CD4-positive, alpha-beta memory T cell (primary cell): ENCODE measurements at regions not wholly inside any gene's neighbourhood (a gene's known extent, or its start where the extent isn't known, plus 50 kb on each side); places are given as distances from the start of the nearest gene placed in this dataset.
A peak's percentile ranks its signal among the peaks of the same experiment; 100 is the strongest.

Source experiments
- CTCF ChIA-PET: fragments of 350-600 bp; sonication (Branson Sonifier 250); formaldehyde crosslinking; loops from one replicate; lab custom pipeline; 2021; ENCODE audit warnings: inconsistent platforms; ENCODE audit not compliant: partially characterized antibody; lab: Charles Lee
- POLR2A ChIA-PET: fragments of 350-600 bp; sonication (Branson Sonifier 250); formaldehyde crosslinking; loops from one replicate; lab custom pipeline; 2021; ENCODE audit not compliant: partially characterized antibody; lab: Charles Lee
- DNase-seq, 5 donors: peaks; one replicate each; pipeline versions ENCODE4 v3.0.0 to v3.0.0-alpha.2; 2020 to 2022; ENCODE audit warnings: mixed read lengths in 1 of 5
- H3K27ac ChIP-seq: one replicate; pipeline ENCODE4 v1.7.0; 2013; ENCODE audit warnings: low read depth, low read length
- H3K27me3 ChIP-seq: 2 replicates; pipeline ENCODE4 v1.7.0; 2013; ENCODE audit warnings: mild to moderate bottlenecking, low read length, moderate library complexity; ENCODE audit not compliant: insufficient read depth
- H3K36me3 ChIP-seq: 2 replicates; pipeline ENCODE4 v1.7.0; 2013; ENCODE audit warnings: mild to moderate bottlenecking, low read length, moderate library complexity; ENCODE audit not compliant: insufficient read depth
- H3K4me1 ChIP-seq: 2 replicates; pipeline ENCODE4 v1.7.0; 2013; ENCODE audit warnings: mild to moderate bottlenecking, low read length, moderate library complexity; ENCODE audit not compliant: insufficient read depth
- H3K4me3 ChIP-seq, 2 donors: one replicate each; pipeline ENCODE4 v1.7.0; 2013; ENCODE audit warnings: low read length in 2 of 2, mild to moderate bottlenecking in 1 of 2
- H3K9me3 ChIP-seq, 2 donors: one replicate each; pipeline ENCODE4 v1.7.0; 2013; ENCODE audit warnings: low read length in 2 of 2, control low read depth in 1 of 2; ENCODE audit not compliant: control insufficient read depth in 1 of 2
- H3K27ac Mint-ChIP-seq, 7 donors: one replicate each; pipeline ENCODE4 v1.8.0; 2020 to 2021; ENCODE audit warnings: mixed read lengths in 7 of 7, mild to moderate bottlenecking in 6 of 7, inconsistent platforms in 3 of 7, moderate library complexity in 3 of 7
- H3K27me3 Mint-ChIP-seq, 2 donors: one replicate each; pipeline ENCODE4 v1.8.0; 2020 to 2021; ENCODE audit warnings: mixed read lengths in 2 of 2
- H3K36me3 Mint-ChIP-seq, 2 donors: one replicate each; pipeline ENCODE4 v1.8.0; 2020 to 2021; ENCODE audit warnings: mixed read lengths in 2 of 2, inconsistent platforms in 1 of 2, mild to moderate bottlenecking in 1 of 2
- H3K4me1 Mint-ChIP-seq, 4 donors: one replicate each; pipeline ENCODE4 v1.8.0; 2020 to 2021; ENCODE audit warnings: mixed read lengths in 4 of 4, mild to moderate bottlenecking in 1 of 4
- H3K4me3 Mint-ChIP-seq, 8 donors: one replicate each; pipeline ENCODE4 v1.8.0; 2020 to 2021; ENCODE audit warnings: mixed read lengths in 8 of 8, mild to moderate bottlenecking in 7 of 8, moderate library complexity in 6 of 8, inconsistent platforms in 3 of 8
- H3K9me3 Mint-ChIP-seq, 8 donors: one replicate each; pipeline ENCODE4 v1.8.0; 2020 to 2021; ENCODE audit warnings: mixed read lengths in 8 of 8, mild to moderate bottlenecking in 5 of 8, inconsistent platforms in 3 of 8, moderate library complexity in 1 of 8
- intact Hi-C: fragments of 100-400 bp; cut with micrococcal nuclease; formaldehyde crosslinking; loops from one replicate; pipeline ENCODE4 v1.15.1; 2023

DNA sequence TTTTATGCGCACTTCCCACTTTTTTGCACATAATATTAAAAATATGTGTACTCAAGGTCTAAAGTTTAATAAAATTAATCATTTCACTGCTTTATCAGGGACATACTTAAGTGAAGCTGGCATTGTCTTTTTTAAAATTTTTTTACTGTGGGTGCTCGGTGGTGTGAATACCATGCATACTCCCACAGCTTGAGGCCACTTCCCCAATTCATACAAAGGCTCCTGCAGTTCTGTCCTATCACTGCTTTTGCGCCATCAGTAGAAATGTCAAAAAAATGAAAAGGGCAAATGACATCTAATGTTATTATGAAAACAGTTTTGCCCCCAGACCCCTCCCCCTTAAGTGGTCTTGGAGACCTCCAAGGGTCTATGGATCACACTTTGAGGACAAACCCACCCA, 464.1 kb upstream of the ARID1B start:
- peaks cover 0 to 2% (median 0%) of the 10 kb centered on the region in 4 donors for H3K4me1 Mint-ChIP-seq
- no peak for DNase-seq
- no peak overlapping the region for H3K4me3 Mint-ChIP-seq
- Histone ChIP-seq H3K27ac (no peak overlapping the region), H3K36me3 (no peaks in the 10 kb centered on the region), H3K4me3 (no peak overlapping the region), H3K27me3 (no peaks in the 10 kb centered on the region), H3K4me1 (no peaks in the 10 kb centered on the region), H3K9me3 (no peaks in the 10 kb centered on the region)
- H3K27me3 Mint-ChIP-seq, result no peaks in the 10 kb centered on the region
- no peak overlapping the region for H3K27ac Mint-ChIP-seq
- intact Hi-C loops, result no loop called here
- ChIA-PET CTCF (no interaction called here), POLR2A (no interaction called here)
- peaks cover 0 to 2% (median 0%) of the 10 kb centered on the region in 8 donors for H3K9me3 Mint-ChIP-seq
- peaks cover 0 to 3% of the 10 kb centered on the region in 2 donors for H3K36me3 Mint-ChIP-seq

DNA sequence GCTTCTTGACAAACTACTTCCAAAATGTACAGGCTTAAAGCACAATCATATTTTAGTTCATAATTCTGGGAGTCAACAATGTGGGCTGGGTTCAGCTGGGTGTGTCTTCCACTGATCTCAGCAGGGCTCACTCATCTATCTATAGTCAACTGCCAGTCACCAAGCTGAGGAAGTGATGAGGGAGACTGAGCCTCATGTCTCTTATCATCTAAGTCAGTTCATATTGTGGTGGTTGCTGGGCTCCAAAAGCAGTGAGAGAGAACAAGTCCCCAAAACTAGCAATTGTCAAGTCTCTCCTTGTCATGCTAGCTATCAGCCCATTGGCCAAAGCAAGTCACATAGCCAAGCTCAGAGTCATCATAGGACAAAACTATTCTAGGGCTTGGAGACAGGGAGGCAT, 465.9 kb upstream of the ARID1B start:
- Histone ChIP-seq H3K27ac (no peak overlapping the region), H3K36me3 (no peaks in the 10 kb centered on the region), H3K4me3 (no peak overlapping the region), H3K27me3 (no peaks in the 10 kb centered on the region), H3K4me1 (no peaks in the 10 kb centered on the region), H3K9me3 (no peaks in the 10 kb centered on the region)
- H3K27ac Mint-ChIP-seq, result no peak overlapping the region
- H3K27me3 Mint-ChIP-seq, result no peaks in the 10 kb centered on the region
- H3K9me3 Mint-ChIP-seq, result peaks cover 0 to 2% (median 0%) of the 10 kb centered on the region in 8 donors
- ChIA-PET CTCF (no interaction called here), POLR2A (no interaction called here)
- peaks cover 0 to 2% (median 0%) of the 10 kb centered on the region in 4 donors for H3K4me1 Mint-ChIP-seq
- H3K36me3 Mint-ChIP-seq, result no peaks in the 10 kb centered on the region
- intact Hi-C loops, result no loop called here
- no peak overlapping the region for H3K4me3 Mint-ChIP-seq
- no peak for DNase-seq

DNA sequence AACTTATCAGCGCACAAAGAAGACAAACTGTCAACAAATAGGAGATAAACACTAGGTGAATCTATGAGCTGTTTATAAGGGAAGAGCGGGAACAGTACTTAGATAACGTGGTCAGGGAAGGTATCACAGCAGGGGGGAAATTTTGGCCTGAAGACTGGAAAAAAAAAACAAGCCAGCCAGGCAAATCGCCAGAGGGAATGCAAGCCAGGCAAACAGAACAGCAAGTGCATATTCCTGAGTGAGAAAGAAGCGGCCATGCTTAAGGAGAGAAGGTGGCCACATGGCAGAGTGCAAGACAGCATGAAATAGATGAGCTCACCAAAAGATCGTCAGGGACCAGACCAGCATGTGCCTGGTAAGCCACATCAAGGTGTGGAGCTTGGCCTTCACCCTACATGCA, 466.5 kb upstream of the ARID1B start:
- POLR2A ChIA-PET, result no interaction called here

DNA sequence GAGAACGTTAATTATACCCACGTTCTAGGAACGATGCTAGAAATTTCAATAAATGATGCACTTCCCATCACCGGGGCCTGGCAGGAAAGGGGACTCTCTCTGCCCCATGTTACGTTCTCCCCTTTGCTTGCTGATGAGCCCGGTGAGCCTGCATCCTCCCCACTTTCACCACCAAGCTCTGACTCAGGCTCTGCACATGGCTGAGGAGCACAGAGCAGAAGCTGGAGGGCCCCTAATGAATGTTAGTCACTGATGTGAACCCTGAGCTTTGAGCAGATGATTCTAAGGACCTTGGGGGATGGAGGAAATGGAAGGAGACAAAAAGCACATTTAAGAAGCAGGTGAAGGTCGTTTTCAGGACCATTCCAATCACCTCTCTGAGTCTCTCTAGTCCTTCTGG, 468.2 kb upstream of the ARID1B start:
- no peak overlapping the region for H3K27ac ChIP-seq
- no peaks in the 10 kb centered on the region for H3K27me3 Mint-ChIP-seq
- H3K9me3 Mint-ChIP-seq, result peaks cover 0 to 2% (median 0%) of the 10 kb centered on the region in 8 donors
- H3K4me3 ChIP-seq, result no peak overlapping the region
- no peak for DNase-seq
- H3K36me3 ChIP-seq, result no peaks in the 10 kb centered on the region
- no peaks in the 10 kb centered on the region for H3K36me3 Mint-ChIP-seq
- H3K9me3 ChIP-seq, result no peaks in the 10 kb centered on the region
- POLR2A ChIA-PET, result no interaction called here
- intact Hi-C loops, result no loop called here
- no peaks in the 10 kb centered on the region for H3K4me1 ChIP-seq
- CTCF ChIA-PET, result no interaction called here
- H3K27me3 ChIP-seq, result no peaks in the 10 kb centered on the region
- H3K27ac Mint-ChIP-seq, result no peak overlapping the region
- no peak overlapping the region for H3K4me3 Mint-ChIP-seq
- peaks cover 0 to 2% (median 0%) of the 10 kb centered on the region in 4 donors for H3K4me1 Mint-ChIP-seq

More for the DNA sequence above, 466.5 kb upstream of the ARID1B start:
- Histone ChIP-seq H3K27me3 (no peaks in the 10 kb centered on the region), H3K4me1 (no peaks in the 10 kb centered on the region), H3K36me3 (no peaks in the 10 kb centered on the region), H3K27ac (no peak overlapping the region), H3K4me3 (no peak overlapping the region), H3K9me3 (no peaks in the 10 kb centered on the region)
- peaks cover 0 to 2% (median 0%) of the 10 kb centered on the region in 8 donors for H3K9me3 Mint-ChIP-seq
- no peaks in the 10 kb centered on the region for H3K36me3 Mint-ChIP-seq
- H3K27ac Mint-ChIP-seq, result no peak overlapping the region
- no peak overlapping the region for H3K4me3 Mint-ChIP-seq
- intact Hi-C loops, result no loop called here
- CTCF ChIA-PET, result no interaction called here
- H3K4me1 Mint-ChIP-seq, result peaks cover 0 to 2% (median 0%) of the 10 kb centered on the region in 4 donors
- DNase-seq, result no peak
- H3K27me3 Mint-ChIP-seq, result no peaks in the 10 kb centered on the region

DNA sequence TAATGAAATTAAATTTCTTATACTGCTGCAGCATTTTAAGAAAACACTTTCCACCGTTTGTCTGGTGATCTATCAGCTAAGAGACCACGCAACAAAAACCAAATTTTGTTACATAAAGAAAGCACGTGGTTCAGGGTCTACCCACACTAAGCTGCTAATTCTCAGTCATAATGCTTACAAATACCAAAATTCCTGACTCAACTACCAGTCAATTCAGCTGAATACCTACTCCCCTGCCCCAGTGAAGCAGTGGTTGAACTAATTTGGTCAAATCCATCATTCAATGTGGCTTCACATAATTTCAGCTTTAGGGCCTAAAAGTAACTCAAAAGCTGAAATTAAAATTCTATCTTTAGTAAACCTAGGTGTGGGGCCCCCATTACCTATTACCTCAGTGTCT, 468.6 kb upstream of the ARID1B start:
- no peaks in the 10 kb centered on the region for H3K36me3 ChIP-seq
- Mint-ChIP-seq H3K4me3 (no peak overlapping the region), H3K27me3 (no peaks in the 10 kb centered on the region), H3K9me3 (peaks cover 0 to 2% (median 0%) of the 10 kb centered on the region in 8 donors), H3K36me3 (no peaks in the 10 kb centered on the region), H3K27ac (no peak overlapping the region), H3K4me1 (peaks cover 0 to 2% (median 0%) of the 10 kb centered on the region in 4 donors)
- intact Hi-C loops, result no loop called here
- H3K4me3 ChIP-seq, result no peak overlapping the region
- POLR2A ChIA-PET, result no interaction called here
- CTCF ChIA-PET, result no interaction called here
- no peaks in the 10 kb centered on the region for H3K27me3 ChIP-seq
- DNase-seq, result no peak
- no peaks in the 10 kb centered on the region for H3K4me1 ChIP-seq
- H3K27ac ChIP-seq, result no peak overlapping the region
- no peaks in the 10 kb centered on the region for H3K9me3 ChIP-seq

DNA sequence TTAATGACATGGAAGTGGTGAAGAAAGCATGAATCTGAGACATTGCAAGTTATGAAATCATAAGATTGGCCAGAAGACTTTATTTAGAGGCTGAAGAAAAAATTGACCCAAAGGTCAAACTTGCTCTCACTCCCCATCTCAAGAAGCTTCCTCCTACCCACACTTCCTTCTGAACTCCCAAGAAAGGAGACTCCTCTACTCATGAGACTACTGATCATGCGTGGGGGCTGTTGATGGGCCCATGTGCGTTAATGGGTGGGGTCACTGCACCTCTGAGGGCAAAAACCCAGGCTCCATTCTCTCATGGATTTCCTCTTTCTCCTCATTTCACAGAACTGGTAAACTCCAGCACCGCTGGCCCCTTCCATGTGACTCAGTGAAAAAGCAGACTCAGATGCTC, 470.6 kb upstream of the ARID1B start:
- intact Hi-C loops, result no loop called here
- H3K27me3 ChIP-seq, result no peaks in the 10 kb centered on the region
- H3K4me1 ChIP-seq, result no peaks in the 10 kb centered on the region
- no peaks in the 10 kb centered on the region for H3K36me3 ChIP-seq
- Mint-ChIP-seq H3K27me3 (no peaks in the 10 kb centered on the region), H3K36me3 (no peaks in the 10 kb centered on the region), H3K4me3 (no peak overlapping the region), H3K9me3 (peaks cover 0 to 2% (median 0%) of the 10 kb centered on the region in 8 donors), H3K4me1 (no peaks in the 10 kb centered on the region), H3K27ac (peak overlapping the region in 1 of 7 donors; percentile 63)
- no peak overlapping the region for H3K4me3 ChIP-seq
- no peaks in the 10 kb centered on the region for H3K9me3 ChIP-seq
- POLR2A ChIA-PET, result no interaction called here
- no peak for DNase-seq
- CTCF ChIA-PET, result no interaction called here
- H3K27ac ChIP-seq, result no peak overlapping the region

DNA sequence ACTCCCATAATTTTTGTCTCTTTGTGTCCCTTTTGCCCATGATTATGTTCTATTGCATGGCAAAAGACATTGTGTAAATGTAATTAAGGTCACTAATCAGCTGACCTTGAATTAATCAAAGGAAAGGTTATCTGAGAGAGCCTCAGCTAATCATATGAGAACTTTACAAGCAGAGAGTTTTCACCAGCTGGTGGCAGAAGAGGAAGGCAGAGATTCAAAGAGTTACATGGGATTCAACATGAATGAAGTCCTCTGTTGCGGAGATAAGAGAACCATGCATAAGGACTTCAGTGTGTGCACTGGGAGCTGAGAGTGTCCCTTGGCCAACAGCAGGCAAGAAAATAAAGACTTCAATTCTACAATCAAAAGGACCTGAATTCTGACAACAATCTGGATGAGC, 494.1 kb upstream of the ARID1B start:
- Mint-ChIP-seq H3K36me3 (peaks cover 0 to 21% of the 10 kb centered on the region in 2 donors), H3K9me3 (peaks cover 0 to 3% (median under 1%) of the 10 kb centered on the region in 8 donors), H3K27ac (peak overlapping the region in 1 of 7 donors; percentile 9), H3K27me3 (peaks cover 1 to 2% of the 10 kb centered on the region in 2 donors), H3K4me3 (no peak overlapping the region), H3K4me1 (peaks cover 0 to 4% (median 0%) of the 10 kb centered on the region in 4 donors)
- POLR2A ChIA-PET, result no interaction called here
- Histone ChIP-seq H3K27me3 (no peaks in the 10 kb centered on the region), H3K4me3 (no peak overlapping the region), H3K27ac (no peak overlapping the region), H3K36me3 (no peaks in the 10 kb centered on the region), H3K4me1 (no peaks in the 10 kb centered on the region), H3K9me3 (no peaks in the 10 kb centered on the region)
- no peak for DNase-seq
- CTCF ChIA-PET, result no interaction called here
- intact Hi-C loops, result no loop called here

DNA sequence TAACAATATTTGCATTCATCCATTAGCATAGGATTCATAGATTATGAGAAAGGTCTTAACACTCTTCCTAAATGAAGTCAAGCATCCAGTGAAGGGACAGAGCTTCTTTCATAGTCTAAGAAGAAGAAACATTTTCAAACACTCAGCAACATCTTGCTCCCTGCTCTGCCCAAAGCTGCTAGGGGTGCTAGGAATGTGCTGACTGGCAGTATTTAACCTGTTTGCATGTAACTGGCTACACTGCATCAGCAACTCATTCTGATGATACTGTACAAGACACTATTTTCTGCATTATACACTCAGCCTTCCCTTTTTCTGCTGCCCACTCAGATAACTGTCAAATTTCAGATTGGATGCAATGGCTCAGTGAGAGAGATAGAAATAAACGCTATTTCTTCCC, 495.1 kb upstream of the ARID1B start:
- no peaks in the 10 kb centered on the region for H3K36me3 ChIP-seq
- H3K9me3 Mint-ChIP-seq, result peaks cover 0 to 5% (median 4%) of the 10 kb centered on the region in 8 donors
- H3K4me1 ChIP-seq, result no peaks in the 10 kb centered on the region
- H3K36me3 Mint-ChIP-seq, result peaks cover 0 to 27% of the 10 kb centered on the region in 2 donors
- no peak overlapping the region for H3K27ac ChIP-seq
- no peak overlapping the region for H3K4me3 Mint-ChIP-seq
- ChIA-PET POLR2A (no interaction called here), CTCF (no interaction called here)
- intact Hi-C loops, result no loop called here
- H3K4me1 Mint-ChIP-seq, result peaks cover 0 to 4% (median 0%) of the 10 kb centered on the region in 4 donors
- no peaks in the 10 kb centered on the region for H3K9me3 ChIP-seq
- no peak overlapping the region for H3K4me3 ChIP-seq
- DNase-seq, result no peak
- H3K27me3 ChIP-seq, result no peaks in the 10 kb centered on the region
- H3K27me3 Mint-ChIP-seq, result peaks cover 1 to 3% of the 10 kb centered on the region in 2 donors
- H3K27ac Mint-ChIP-seq, result no peak overlapping the region
